SW480 (cell line): ENCODE measurements at regions not wholly inside any gene's neighbourhood (a gene's known extent, or its start where the extent isn't known, plus 50 kb on each side); places are given as distances from the start of the nearest gene placed in this dataset.

ENCODE experiments used
- DNase-seq: peaks from one replicate; pipeline ENCODE4 v3.0.0-alpha.2; 2016; ENCODE audit warnings: low spot score

DNA sequence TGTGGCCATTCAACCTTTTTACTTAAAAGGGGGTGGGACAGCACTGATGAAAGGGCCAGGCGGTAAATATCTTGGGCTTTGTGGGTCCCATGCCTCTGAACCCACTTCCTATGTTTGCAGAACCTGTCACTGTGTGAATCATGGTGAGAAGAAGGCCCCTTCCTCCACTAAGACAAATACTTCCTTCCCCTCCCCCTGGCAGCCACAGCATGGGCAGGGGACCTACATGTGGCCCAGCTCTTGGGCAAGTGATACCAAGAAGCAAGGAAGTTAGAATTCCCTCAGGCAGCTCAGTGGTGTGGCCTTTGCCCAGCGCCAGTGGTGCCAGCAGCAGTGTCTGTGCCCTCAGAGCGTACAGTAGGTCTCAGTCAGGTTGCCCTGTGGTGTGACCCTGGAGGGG lies 168.6 kb downstream of the TRIM33 start:
- DNase-seq, result no peak

DNA sequence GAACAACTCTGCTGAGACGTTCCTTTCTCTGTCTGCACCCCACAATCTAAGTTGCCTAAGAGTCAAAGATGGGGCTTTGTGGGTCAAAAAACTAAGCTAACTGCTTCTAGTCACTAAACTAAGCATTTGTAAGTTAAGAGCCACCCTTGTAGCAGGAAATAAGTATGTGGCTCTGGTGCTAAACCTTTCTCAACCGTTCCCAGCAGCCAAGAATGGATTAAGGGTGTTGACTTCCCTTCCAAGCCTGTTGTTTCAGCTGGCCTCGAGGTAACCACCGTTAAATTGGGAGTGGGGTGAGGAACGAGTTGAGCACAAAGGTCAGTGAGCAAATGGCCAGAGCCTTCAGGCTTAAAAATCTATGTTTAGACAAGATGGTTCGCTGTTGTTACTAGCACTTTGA lies 169.1 kb downstream of the TRIM33 start:
- DNase-seq, result no peak

DNA sequence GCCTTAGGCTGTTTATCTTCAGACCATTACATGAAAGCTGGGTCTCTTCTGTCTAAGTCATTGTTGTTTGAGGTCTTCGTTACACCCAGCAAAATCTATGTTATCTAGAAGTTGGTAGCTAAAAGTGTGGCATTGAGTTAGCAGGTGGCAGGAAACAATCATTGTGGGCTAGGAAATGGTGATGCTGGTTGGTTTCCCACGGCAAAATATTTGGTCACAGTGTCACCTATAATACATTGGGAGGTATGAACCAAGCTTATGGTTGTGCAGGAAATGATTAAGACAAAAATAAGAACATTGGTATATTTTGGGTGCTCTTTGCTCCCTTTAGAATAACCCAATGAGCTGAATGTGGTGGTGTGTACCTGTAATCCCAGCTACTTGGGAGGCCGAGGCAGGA lies 169.7 kb downstream of the TRIM33 start:
- DNase-seq, result no peak

DNA sequence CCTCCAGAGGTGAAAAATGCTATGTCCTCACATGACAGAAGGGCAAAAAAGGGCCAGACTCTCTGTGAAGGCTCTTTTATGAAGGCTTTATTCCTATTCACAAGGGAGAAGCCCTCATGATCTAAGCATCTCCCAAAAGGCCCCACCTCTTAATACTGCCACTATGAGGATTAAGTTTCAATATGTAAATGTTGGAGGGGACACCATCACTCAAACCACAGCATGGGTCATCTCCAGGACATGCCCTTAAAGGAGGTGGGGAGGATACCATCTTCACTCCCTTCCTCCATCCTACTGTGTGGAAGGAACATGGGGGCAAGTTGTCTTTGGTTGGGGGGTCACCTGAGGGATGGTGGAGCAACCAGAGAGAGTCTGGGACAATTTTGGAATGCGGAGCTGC lies 170.1 kb downstream of the TRIM33 start:
- DNase-seq, result no peak

DNA sequence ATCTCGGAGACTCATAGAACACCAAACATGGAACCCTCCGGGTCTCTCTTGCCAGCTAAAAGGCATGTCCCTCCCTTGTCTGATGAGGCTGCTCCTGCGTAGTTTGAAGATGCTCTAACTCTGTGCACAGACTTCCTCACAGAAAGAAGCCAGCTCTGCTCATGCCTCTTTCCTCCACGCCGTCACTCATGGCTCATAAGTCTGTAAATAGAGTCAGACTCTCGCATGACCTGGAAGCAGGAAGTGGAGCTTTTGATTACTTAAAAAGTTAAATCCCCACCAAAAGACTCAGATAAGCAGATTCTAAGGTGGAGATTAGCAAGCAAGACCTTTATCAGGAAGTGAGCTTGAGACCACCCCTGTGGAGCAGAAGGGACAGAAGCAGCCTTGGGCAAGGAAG lies 171.6 kb downstream of the TRIM33 start:
- no peak for DNase-seq

DNA sequence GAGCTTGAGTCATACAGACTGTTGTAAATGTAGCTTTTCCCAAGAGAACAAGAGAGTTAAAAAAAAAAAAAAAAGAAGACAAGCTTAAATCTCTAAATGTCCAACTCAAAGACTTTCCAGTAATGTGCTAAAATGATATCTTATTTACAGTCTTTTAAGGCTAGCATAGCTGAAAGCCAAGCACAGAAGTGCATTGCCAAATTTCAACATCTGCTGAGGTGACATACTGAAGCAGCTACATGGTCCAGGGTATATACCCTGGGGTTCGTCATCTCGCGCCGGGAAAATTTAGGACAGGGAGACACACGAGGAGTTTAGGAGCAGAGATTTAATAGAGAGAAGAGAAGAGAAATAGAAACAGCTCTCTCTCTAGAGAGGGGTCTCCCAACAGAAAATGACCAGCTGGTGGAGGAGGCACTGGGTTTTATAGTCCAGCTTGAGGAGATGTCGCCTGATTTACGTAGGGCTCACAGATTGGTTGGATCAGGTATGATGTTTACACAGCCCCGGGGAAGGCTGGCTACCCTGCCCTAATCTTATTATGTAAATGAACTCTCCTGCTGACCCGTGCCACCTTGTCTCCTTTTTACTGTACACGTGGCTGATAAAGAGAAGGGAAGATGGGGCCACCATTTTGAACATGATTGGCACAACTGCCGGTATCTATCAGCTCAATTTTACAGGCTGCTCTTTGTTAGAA lies 172.7 kb downstream of the TRIM33 start:
- no peak for DNase-seq

DNA sequence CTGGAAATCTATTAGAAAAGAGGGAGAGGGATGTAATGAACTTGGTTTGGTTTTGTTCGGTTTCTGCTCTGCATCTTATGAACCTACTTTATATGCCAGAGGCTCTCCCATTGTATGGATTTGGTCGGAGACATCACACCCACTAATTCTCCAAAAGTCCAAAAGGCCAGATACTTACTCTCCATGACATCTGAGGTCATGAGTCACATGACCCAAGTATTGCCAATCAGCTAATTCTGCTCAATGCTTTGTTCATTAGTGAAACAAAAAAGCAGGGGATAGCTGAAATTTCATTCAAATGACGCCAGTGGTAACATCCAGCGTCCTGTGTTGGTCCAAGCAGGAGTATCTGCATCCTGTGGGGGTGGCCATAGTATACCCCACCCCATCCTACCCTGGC lies 173.6 kb downstream of the TRIM33 start:
- no peak for DNase-seq

DNA sequence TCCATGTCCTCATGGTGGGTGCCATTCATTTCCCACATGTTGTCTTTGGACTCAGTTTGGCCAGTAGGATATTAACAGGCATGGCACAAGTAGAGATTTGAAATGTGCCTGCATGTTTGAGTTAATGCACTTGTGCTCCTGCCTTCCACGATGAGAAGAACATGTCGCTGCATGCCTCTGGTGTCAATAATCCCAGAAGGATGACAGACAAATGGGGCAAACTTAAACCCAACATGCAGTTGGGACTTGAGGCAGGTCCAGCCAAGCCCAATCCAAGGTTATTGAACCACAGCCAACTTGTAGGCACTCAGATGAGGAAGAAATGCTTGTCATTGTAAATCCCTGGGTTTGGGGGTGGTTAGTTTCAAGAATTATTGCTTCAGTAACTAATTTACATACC lies 174.6 kb downstream of the TRIM33 start:
- DNase-seq, result no peak

DNA sequence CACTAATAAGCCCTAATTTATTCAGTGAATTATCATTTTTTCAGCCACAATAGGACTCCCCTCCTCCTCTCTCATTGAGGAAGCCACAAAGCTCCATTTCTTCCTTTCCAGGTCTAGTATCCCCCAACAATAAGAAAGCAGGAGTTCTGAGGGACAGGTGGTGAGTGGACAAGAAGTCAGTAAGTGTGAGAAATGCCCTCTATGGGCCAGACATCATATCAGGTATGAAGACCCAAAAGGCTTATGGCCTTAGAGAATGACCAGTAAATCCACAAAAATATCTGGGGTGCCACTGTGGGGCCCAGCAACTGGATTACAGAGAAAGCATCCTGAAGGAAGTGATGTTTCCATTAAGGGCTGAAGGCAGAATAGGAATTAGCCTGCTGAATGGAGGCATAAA lies 175.7 kb downstream of the TRIM33 start:
- DNase-seq, result no peak

DNA sequence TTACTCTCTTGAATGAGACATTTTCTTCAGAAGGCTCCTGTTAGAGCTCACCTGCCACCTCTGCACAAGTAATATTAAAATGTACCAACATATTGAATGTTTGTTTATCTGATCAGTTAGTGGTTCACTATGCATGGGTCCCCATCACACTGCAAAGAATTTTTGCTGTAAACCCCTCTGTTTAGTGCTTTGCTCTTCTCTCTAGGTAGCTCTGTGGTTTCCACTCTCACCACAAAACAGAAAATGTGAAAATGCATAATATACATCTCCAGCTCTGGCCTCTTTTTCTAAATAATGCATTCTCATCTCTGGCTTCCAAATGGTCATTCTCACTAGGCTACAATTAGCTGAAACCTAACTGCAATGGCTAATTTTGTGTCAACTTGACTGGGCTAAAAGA lies 176.7 kb downstream of the TRIM33 start:
- DNase-seq, result no peak

DNA sequence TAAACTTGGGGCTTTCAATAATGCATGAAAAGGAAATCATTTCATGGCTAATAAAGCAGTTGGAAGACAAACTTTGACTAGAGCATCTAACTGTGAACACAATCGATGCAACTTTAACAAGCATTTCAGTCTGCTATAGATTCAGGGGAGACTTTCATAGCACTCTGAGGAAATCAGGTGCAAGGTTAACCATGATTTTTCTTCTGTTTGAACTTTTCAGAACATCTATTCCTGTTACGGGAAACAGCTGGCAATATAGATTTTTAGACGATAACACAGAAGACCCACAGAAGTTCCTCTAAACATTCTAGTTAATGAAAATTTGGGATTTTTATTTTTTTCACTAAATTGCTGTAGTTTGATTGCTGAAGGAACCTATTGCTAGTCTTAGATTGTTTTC lies 177.3 kb downstream of the TRIM33 start:
- no peak for DNase-seq

DNA sequence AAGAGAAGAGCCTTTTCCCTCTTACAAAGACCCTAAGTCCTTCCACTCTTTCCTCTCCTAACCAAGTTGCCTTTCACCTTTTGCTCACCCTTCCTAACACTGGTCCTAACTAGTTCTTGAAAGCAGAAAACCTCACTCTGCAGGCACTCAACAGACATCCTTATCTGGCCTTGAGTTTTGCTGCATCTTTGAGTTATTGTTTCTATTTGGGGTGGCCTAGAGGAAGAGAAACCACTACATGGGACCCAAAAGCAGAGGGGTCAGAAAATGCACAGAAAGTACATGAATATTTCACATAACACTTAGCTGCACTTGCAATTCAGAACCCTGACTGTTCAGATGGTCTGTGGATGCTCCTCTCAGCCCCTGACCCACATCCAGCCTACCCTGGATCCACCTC lies 178.3 kb upstream of the SYT6 start:
- no peak for DNase-seq

DNA sequence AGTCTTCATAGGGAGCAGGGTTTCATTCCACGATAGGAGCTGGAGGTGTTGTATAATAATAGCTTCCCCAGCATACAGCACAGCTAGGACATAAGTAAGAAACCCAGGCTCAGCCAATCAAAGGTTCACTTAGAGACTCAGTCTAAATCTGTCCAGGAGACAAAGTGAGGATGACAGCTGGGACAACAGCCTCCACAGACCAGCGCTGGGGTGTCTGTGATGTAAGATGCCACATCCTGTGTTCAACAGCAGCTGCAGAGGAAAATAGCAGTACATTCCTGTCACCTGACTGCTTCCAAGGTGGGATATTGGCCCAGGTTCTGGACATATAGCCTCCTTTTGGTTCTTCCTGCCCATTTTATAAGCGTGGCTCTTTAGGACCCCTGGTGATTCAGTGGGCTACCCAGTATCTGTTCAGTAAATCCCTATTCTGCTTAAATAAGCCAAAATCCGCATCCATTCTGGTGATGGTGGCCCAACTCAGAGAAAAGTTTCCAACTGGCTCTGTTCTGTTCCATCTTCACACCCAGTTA lies 176.8 kb upstream of the SYT6 start:
- no peak for DNase-seq

DNA sequence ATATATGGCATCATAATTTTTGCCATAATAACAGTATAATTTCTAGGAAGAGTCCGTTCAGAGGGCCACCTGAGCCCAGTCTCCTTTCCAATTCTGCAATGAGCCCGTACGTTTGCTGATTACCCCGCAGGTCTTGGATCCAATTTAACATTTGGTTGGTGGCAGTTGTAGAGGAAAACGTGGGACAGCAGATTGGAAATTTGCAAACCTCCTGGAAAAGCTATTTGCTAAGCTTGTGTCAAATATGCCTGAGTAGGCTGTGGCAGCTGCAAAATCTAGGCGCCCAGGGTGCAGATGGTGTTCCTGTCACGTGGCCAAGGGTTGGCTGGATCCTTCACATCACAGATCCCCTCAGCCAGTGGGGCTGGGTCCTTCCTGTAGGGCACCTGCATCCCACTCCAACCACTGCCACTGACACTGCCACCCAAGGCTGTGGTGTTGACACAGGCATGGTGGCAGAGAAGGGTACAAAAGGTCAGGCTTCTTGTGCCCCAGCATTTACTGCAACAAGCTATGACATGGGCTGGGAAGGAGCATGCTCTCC lies 174.8 kb upstream of the SYT6 start:
- DNase-seq, result no peak

DNA sequence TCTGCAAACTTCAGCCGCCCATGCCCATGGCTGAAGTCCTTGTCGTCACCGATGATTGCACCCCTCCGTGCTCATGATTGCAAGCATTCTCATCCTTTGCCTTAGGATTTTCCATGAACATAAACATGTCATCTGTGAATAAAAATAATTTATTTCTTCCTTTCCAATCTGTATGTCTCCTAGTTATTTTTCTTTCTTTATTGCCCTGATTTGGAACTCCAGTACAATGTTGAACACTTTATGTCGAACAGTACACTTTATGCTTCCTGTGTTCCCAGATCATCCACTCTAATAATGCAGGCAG lies 170.9 kb upstream of the SYT6 start:
- DNase-seq, result no peak

DNA sequence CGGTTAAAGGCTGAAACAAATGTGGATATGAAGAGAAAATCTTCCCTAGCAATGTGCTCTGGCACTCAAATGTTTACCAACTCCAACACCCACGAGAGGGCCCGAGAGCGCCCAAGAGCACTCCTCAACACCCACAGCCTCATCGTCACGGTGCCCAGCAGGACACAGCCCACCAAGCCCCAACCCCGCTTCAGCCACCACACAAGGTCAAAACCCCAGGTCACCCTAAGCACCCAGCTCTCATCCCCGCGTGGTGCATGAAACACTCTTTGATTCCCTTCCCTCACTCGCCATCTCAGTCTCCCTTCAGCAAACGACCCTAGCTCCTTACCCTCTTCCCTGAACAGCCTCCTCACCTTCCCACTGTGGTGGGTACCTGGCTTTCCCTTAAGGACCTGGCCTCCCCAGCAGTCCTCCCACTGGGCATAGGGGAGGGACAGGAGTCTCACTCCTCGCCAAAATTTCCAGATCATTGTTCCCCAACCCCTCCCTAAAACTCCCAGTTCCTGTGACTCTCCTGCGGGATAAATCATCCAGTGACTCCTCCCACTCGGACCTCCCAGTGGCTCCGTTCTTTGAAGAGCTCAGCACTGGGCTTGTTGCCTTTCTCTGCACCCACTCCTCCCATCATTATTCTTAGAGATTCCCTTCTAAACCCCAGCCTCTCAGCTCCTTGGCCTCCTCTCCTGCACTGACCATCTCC lies 170.4 kb upstream of the SYT6 start:
- no peak for DNase-seq

DNA sequence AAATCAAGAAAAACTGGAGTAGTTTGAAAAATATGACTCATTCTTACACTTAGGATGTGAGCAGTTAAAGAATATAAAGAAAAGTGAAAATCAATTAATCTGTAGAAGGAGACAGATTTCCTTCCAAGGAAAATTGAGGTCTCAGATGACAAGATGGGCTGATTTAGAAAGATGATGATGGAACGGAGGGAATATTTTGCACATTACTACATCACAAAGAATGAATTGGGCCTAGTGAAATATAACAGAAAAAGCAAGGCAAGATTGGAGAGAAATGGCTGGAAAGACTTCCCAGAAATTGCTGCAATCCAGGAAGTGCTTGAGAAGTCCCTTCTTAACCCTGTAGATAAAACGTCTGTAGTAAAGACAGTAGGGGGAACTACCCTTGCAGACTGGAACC lies 169.1 kb upstream of the SYT6 start:
- DNase-seq, result no peak

DNA sequence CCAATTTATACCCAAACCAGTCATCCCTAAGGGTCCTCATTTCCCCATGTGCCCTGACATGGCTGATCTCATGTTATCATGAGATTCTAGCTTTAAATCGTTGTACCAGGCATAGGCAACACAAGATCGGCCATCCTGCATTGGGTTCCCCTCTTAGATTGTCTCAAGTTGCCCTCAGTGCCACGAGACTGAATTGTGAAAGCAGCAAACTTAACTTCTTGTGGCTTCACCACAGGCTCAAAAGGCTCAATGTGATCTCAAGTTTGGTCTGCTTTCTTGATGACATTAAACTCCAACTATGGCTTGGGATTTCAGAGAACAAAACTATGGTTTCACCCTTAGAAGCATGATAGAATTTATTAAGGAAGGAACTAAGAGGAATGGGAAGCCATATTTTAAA lies 168.5 kb upstream of the SYT6 start:
- no peak for DNase-seq

DNA sequence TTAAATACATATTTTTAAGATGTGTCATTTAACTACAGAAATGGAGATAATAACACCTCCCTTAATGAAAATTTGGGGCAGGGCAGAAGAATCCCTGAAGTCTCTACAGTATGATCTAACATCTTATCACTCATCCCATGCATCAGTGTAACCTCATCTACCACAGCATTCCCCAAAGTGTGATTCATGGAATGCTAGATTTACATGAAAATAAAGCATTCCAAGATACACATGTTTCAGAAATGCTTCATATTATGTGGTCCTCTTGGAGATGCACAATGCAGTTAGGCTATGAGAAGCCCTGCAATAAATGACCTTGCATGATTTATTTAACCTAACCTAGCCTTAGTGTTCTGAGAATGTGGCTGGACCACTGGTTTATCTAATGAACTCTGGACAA lies 166.9 kb upstream of the SYT6 start:
- DNase-seq, result no peak

DNA sequence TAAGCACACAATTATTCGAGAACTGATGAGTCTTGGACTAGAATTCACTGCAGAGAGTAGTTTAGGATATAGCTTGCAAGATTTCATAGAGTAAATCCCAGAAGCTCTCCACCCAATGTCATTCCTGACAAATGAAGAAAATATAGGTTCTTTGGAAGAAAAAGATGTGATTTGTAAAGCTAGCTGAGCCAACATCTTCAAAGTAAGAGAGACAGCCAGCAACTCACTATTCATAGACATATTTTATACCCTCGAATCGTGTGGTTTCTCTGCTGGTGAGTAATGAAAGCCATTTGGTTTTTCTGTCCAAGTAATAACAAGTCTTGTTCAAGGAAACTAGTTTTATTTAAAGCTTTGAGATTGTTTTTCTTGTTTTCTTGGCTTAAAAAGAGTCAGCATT lies 165.7 kb upstream of the SYT6 start:
- DNase-seq, result no peak

DNA sequence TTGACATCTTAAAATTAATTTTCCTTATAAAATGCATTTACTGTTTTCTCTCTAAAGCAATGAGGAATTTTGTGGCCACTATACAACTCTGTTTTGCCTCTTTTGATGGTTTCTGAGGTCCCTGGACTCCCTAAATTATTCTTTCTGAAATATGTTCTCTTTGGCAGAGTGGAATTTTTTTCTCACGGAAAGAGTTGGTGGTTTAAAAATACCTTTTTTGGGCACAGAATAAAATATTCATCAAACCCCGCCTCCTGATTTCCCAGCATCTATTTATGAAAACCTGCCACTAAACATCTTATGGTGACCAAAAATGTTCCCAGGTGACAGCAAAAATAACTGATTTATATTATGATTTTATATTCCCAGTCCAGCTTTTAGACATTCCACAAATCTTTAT lies 165.3 kb upstream of the SYT6 start:
- DNase-seq, result no peak

DNA sequence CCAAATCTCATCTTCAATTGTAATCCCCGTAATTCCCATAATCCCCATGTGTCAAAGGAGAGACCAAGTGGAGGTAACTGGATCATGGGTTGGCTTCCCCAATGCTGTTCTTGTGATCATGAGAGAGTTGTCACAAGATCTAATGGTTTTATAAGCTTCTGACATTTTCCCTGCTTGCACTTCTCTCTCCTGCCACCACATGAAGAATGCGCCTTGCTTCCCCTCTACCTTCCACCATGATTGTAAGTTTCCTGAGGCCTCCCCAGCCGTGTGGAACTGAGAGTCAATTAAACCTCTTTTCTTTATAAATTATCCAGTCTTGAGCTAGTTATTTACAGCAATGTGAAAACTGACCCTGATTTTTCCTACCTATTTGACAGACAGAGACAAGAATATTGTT lies 162.5 kb upstream of the SYT6 start:
- DNase-seq, result no peak

DNA sequence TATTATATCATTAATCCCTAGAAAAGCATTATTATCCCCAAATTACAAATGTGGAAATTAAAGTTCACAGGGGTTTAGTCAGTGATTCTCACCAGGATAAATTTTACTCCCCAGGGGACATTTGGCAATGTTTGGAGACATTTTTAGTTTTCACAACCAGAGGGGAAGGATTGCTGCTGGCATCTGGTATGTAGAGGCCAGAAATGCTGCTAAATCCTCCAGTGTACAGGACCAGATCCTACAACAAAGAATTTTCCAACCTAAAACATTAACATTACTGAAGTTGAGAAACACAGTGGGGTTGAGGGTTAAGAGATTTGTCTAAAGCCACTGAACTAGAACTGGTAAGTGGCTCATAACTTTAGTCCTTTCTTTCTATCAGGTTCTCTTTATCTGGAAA lies 162.0 kb upstream of the SYT6 start:
- DNase-seq, result no peak

DNA sequence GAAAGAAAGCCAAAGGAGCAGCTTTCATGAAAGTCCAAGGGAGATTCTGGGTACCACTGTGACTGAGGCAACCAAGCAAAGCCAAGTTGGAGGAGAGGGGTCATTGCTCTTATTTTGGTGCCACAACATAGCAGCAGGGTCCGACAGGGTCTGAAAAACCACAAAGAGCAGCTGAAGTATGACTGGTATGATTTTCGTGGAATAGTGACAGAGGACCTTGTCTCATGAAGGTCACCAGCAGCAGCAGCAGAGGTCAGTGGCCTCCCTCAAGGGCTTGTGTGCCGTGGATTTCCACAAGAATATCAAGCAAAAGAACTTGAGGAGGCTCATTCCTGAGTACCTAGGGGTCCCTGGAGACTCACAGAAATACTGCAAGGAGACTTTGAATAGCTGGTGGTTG lies 160.9 kb upstream of the SYT6 start:
- DNase-seq, result no peak
